Right lobe of liver (tissue), 4 donors: ENCODE measurements at regions not wholly inside any gene's neighbourhood (a gene's known extent, or its start where the extent isn't known, plus 50 kb on each side); places are given as distances from the start of the nearest gene placed in this dataset.

ENCODE experiments used
- CTCF ChIP-seq, 4 donors: fragments of 200-600 bp in 3 of 4; fragments of 450-650 bp in 1 of 4; IDR thresholded peaks; one replicate each; pipeline versions ENCODE4 v1.5.1 to v1.8.0; 2016 to 2022; ENCODE audit warnings: antibody characterized with exemption in 4 of 4, mild to moderate bottlenecking in 2 of 4
- POLR2A ChIP-seq: fragments of 450-650 bp; IDR thresholded peaks from one replicate; pipeline ENCODE4 v1.6.1; 2017; ENCODE audit warnings: antibody characterized with exemption, mild to moderate bottlenecking
- donor health status: DM: no; HTN: no; CAD: no.
- donor health status: DM: no; HTN: no; CAD: no.
- donor health status: DM: no; HTN: yes; CAD: no.

DNA sequence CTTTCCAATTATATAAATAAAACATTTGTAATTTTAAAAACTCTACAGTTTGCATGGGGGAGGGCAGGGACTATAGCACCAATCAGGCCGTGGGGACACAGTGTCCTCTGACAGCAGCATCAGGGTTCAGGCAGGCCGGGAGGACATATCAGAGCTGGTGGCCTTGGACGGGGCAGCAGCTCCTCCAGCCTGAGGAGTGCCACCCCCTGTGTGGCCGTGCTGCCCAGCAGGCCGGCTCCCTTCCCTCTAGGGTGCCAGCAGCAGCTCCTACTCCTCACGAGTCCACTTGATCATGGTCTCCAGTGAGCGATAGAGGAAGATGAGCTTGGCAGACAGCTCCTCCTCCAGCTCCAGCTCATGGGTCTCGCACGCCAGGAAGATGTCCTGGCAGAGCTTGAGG lies 144.0 kb upstream of the PHACTR3 start:
- TF ChIP-seq CTCF (IDR thresholded peaks at IDR 0.05) (no peak), POLR2A (no peak)
